ENCODE measurements at regions not wholly inside any gene's neighbourhood (a gene's known extent, or its start where the extent isn't known, plus 50 kb on each side); places are given as distances from the start of the nearest gene placed in this dataset.

- no peaks in the 10 kb centered on the region for H3K27me3 ChIP-seq (ENCODE audit: control insufficient read depth, insufficient read depth, low read length, poor library complexity, severe bottlenecking)
- H3K4me3 ChIP-seq (ENCODE audit: insufficient read depth, low read depth, low read length), result no peak overlapping the region
- H3K9me3 ChIP-seq (ENCODE audit: control insufficient read depth, low read length), result no peaks in the 10 kb centered on the region
- no peak overlapping the region for H3K27ac ChIP-seq (ENCODE audit: insufficient read depth, low read depth, low read length, poor library complexity, severe bottlenecking)
- 89 to 93% methylated on average over 21 of the region's 21 CpGs for WGBS, 2 experiments
- H3K36me3 ChIP-seq (ENCODE audit: control insufficient read depth, insufficient read depth, low read length), result no peaks in the 10 kb centered on the region
- H3K4me1 ChIP-seq (ENCODE audit: control insufficient read depth, insufficient read depth, low read length), result no peaks in the 10 kb centered on the region
These were observed 1327.9 kb downstream of the BRINP3 start for GRCh38 chr1:189149547-189150375.

- 89 to 96% methylated on average over 6 of the region's 6 CpGs for WGBS, 2 experiments
- H3K4me1 ChIP-seq (ENCODE audit: control insufficient read depth, insufficient read depth, low read length), result no peaks in the 10 kb centered on the region
- no peak overlapping the region for H3K4me3 ChIP-seq (ENCODE audit: insufficient read depth, low read depth, low read length)
- H3K9me3 ChIP-seq (ENCODE audit: control insufficient read depth, low read length), result no peaks in the 10 kb centered on the region
- no peaks in the 10 kb centered on the region for H3K27me3 ChIP-seq (ENCODE audit: control insufficient read depth, insufficient read depth, low read length, poor library complexity, severe bottlenecking)
- no peaks in the 10 kb centered on the region for H3K36me3 ChIP-seq (ENCODE audit: control insufficient read depth, insufficient read depth, low read length)
- no peak overlapping the region for H3K27ac ChIP-seq (ENCODE audit: insufficient read depth, low read depth, low read length, poor library complexity, severe bottlenecking)
These were observed 1327.0 kb downstream of the BRINP3 start for GRCh38 chr1:189150624-189151023.

DNA sequence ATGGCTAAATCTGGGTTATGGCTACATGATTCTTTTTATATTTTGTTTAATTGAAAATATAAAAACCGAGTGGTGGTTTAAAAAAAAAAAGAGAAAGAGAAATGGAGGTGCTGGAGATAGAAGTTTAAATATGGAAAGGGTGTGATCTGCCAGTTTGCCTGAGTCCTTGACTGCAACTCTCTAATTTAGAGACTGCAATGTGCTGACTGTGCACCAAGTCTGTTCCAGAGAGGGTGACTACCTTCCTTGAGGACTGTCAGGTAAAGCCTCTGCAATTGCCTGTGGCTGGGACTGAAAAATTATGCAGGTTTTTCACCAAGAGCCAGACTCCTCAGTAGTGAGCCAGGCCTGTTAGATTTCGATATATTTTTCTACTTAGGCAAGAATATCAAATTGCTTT, 1326.3 kb downstream of the BRINP3 start:
- Histone ChIP-seq H3K27me3 (ENCODE audit: control insufficient read depth, insufficient read depth, low read length, poor library complexity, severe bottlenecking) (no peaks in the 10 kb centered on the region), H3K36me3 (ENCODE audit: control insufficient read depth, insufficient read depth, low read length) (no peaks in the 10 kb centered on the region), H3K4me3 (ENCODE audit: insufficient read depth, low read depth, low read length) (no peak overlapping the region), H3K4me1 (ENCODE audit: control insufficient read depth, insufficient read depth, low read length) (no peaks in the 10 kb centered on the region), H3K9me3 (ENCODE audit: control insufficient read depth, low read length) (no peaks in the 10 kb centered on the region), H3K27ac (ENCODE audit: insufficient read depth, low read depth, low read length, poor library complexity, severe bottlenecking) (no peak overlapping the region)
- WGBS, 2 experiments, result 90 to 95% methylated on average over 1 to 2 of the region's 2 CpGs

- Histone ChIP-seq H3K4me1 (ENCODE audit: control insufficient read depth, insufficient read depth, low read length) (no peaks in the 10 kb centered on the region), H3K27me3 (ENCODE audit: control insufficient read depth, insufficient read depth, low read length, poor library complexity, severe bottlenecking) (no peaks in the 10 kb centered on the region), H3K9me3 (ENCODE audit: control insufficient read depth, low read length) (no peaks in the 10 kb centered on the region), H3K27ac (ENCODE audit: insufficient read depth, low read depth, low read length, poor library complexity, severe bottlenecking) (no peak overlapping the region), H3K4me3 (ENCODE audit: insufficient read depth, low read depth, low read length) (no peak overlapping the region), H3K36me3 (ENCODE audit: control insufficient read depth, insufficient read depth, low read length) (no peaks in the 10 kb centered on the region)
- 90 to 94% methylated on average over 1 of the region's 1 CpG for WGBS, 2 experiments
These were observed 1325.0 kb downstream of the BRINP3 start for GRCh38 chr1:189152685-189153084.

DNA sequence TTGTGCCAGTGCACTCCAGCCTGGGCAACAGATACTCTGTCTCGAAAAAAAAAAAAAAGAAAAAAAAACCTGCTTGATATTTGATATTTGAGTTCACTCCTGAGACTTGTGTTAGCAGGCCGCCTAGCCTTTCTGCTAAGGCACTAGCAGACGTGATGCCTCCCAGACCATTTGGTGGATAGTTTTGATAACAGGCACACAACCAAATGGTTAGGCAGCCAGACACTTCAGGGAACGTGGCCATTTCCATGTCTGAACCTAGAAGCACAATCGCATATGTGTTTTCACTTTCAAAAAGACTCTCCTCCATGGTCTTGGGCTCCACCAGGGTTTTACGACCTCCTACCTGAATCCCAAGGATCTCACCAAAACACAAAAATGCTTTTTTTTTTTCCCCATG, 1319.5 kb downstream of the BRINP3 start:
- 80 to 85% methylated on average over 6 of the region's 6 CpGs for WGBS, 2 experiments
- no peaks in the 10 kb centered on the region for H3K36me3 ChIP-seq (ENCODE audit: control insufficient read depth, insufficient read depth, low read length)
- H3K4me3 ChIP-seq (ENCODE audit: insufficient read depth, low read depth, low read length), result no peak overlapping the region
- no peaks in the 10 kb centered on the region for H3K9me3 ChIP-seq (ENCODE audit: control insufficient read depth, low read length)
- H3K27ac ChIP-seq (ENCODE audit: insufficient read depth, low read depth, low read length, poor library complexity, severe bottlenecking), result no peak overlapping the region
- H3K4me1 ChIP-seq (ENCODE audit: control insufficient read depth, insufficient read depth, low read length), result no peaks in the 10 kb centered on the region
- H3K27me3 ChIP-seq (ENCODE audit: control insufficient read depth, insufficient read depth, low read length, poor library complexity, severe bottlenecking), result no peaks in the 10 kb centered on the region

DNA sequence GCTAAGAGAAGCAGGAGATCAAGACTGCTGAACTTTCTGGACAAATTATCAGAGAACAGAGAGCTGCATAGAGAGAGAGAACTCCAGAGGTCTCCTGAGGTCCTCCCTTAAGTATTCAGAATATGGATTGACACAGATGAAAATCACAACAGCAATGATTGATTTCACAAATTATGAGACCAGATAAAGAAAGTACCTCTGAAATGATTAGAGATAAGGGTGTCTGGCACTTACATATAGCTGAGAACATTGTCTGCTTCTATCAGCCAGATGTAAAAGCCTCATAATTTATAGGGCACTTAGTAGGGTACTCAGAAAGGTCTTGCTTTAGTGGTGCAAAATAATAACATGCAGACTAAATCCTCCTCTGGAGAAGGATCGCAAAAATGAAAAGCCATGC, 1301.8 kb downstream of the BRINP3 start:
- Histone ChIP-seq H3K27ac (ENCODE audit: insufficient read depth, low read depth, low read length, poor library complexity, severe bottlenecking) (no peak overlapping the region), H3K27me3 (ENCODE audit: control insufficient read depth, insufficient read depth, low read length, poor library complexity, severe bottlenecking) (no peaks in the 10 kb centered on the region), H3K9me3 (ENCODE audit: control insufficient read depth, low read length) (no peaks in the 10 kb centered on the region), H3K36me3 (ENCODE audit: control insufficient read depth, insufficient read depth, low read length) (no peaks in the 10 kb centered on the region), H3K4me1 (ENCODE audit: control insufficient read depth, insufficient read depth, low read length) (no peaks in the 10 kb centered on the region), H3K4me3 (ENCODE audit: insufficient read depth, low read depth, low read length) (no peak overlapping the region)
- 100% methylated on average over 1 of the region's 1 CpG; no CpG with 5 or more reads in 1 of the 2 experiments for WGBS, 2 experiments

GRCh38 chr1:189180057-189180456, 1297.6 kb downstream of the BRINP3 start:
- no peaks in the 10 kb centered on the region for H3K27me3 ChIP-seq (ENCODE audit: control insufficient read depth, insufficient read depth, low read length, poor library complexity, severe bottlenecking)
- H3K4me3 ChIP-seq (ENCODE audit: insufficient read depth, low read depth, low read length), result no peak overlapping the region
- no peaks in the 10 kb centered on the region for H3K36me3 ChIP-seq (ENCODE audit: control insufficient read depth, insufficient read depth, low read length)
- H3K9me3 ChIP-seq (ENCODE audit: control insufficient read depth, low read length), result no peaks in the 10 kb centered on the region
- no peaks in the 10 kb centered on the region for H3K4me1 ChIP-seq (ENCODE audit: control insufficient read depth, insufficient read depth, low read length)
- H3K27ac ChIP-seq (ENCODE audit: insufficient read depth, low read depth, low read length, poor library complexity, severe bottlenecking), result no peak overlapping the region

DNA sequence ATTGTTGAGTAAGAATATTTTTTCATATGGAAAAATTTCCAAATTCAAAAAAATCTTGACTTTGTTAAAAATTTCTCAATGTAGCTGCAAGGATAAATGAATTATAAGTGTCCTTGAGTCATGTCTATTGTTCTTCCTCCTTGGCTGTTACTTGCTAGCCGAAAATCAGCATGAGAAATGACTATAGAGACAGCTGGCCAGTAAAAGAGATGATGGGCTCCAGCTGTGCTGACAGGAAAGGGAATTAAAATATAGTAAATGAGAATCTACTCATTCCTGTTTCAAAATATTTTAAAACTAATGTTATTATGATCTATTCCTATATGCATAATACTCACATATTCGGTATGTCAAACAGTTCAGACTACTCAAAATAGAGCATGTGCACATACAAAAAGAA, 1292.6 kb downstream of the BRINP3 start:
- Histone ChIP-seq H3K4me3 (ENCODE audit: insufficient read depth, low read depth, low read length) (no peak overlapping the region), H3K27me3 (ENCODE audit: control insufficient read depth, insufficient read depth, low read length, poor library complexity, severe bottlenecking) (no peaks in the 10 kb centered on the region), H3K9me3 (ENCODE audit: control insufficient read depth, low read length) (no peaks in the 10 kb centered on the region), H3K36me3 (ENCODE audit: control insufficient read depth, insufficient read depth, low read length) (no peaks in the 10 kb centered on the region), H3K27ac (ENCODE audit: insufficient read depth, low read depth, low read length, poor library complexity, severe bottlenecking) (no peak overlapping the region), H3K4me1 (ENCODE audit: control insufficient read depth, insufficient read depth, low read length) (no peaks in the 10 kb centered on the region)
- WGBS, 2 experiments, result 75 to 97% methylated on average over 1 to 2 of the region's 2 CpGs

DNA sequence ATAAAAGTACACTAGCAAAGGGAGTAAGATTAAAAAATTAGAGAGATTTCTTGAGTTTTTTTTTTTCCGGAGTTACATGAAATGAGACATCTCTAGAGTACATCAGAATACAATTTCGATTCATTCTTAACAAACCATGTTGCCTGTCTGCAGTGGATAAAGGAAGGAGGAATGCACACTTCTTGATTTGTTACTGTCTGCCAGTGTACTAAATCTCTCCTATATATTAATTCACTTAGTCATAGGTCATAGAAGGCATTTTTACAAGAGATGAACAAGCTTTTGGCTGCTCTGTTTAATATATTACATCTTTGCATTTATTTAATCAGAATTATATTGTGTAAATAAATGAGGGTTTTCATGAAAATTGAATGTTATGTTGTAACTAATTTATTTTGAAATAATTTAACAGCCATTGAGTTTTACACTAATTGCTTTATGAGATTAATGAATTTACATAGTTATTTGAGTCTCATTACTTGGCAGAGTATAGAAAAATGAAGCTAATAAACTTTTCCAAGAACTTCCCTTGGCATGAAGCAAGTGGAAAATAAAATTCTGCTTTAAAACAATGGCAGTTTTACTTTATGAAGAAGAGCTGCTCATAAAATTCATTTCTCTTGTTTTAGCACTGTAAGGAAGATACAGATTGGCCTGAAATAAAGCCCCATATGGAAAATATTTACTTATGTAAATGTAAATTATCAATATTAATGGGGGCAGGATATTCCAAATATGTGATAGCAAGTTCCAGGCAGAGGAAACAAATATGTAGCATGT, 1284.7 kb downstream of the BRINP3 start:
- WGBS, 2 experiments, result 100% methylated on average over 1 of the region's 2 CpGs; no CpG with 5 or more reads in 1 of the 2 experiments
- H3K4me1 ChIP-seq (ENCODE audit: control insufficient read depth, insufficient read depth, low read length), result no peaks in the 10 kb centered on the region
- no peaks in the 10 kb centered on the region for H3K27me3 ChIP-seq (ENCODE audit: control insufficient read depth, insufficient read depth, low read length, poor library complexity, severe bottlenecking)
- no peaks in the 10 kb centered on the region for H3K36me3 ChIP-seq (ENCODE audit: control insufficient read depth, insufficient read depth, low read length)
- H3K4me3 ChIP-seq (ENCODE audit: insufficient read depth, low read depth, low read length), result no peak overlapping the region
- no peaks in the 10 kb centered on the region for H3K9me3 ChIP-seq (ENCODE audit: control insufficient read depth, low read length)
- H3K27ac ChIP-seq (ENCODE audit: insufficient read depth, low read depth, low read length, poor library complexity, severe bottlenecking), result no peak overlapping the region

GRCh38 chr1:189205863-189206262, 1271.8 kb downstream of the BRINP3 start:
- no peaks in the 10 kb centered on the region for H3K9me3 ChIP-seq (ENCODE audit: control insufficient read depth, low read length)
- no peaks in the 10 kb centered on the region for H3K36me3 ChIP-seq (ENCODE audit: control insufficient read depth, insufficient read depth, low read length)
- no peak overlapping the region for H3K4me3 ChIP-seq (ENCODE audit: insufficient read depth, low read depth, low read length)
- no peak overlapping the region for H3K27ac ChIP-seq (ENCODE audit: insufficient read depth, low read depth, low read length, poor library complexity, severe bottlenecking)
- H3K4me1 ChIP-seq (ENCODE audit: control insufficient read depth, insufficient read depth, low read length), result no peaks in the 10 kb centered on the region
- 91 to 93% methylated on average over 1 of the region's 2 CpGs for WGBS, 2 experiments
- no peaks in the 10 kb centered on the region for H3K27me3 ChIP-seq (ENCODE audit: control insufficient read depth, insufficient read depth, low read length, poor library complexity, severe bottlenecking)
